PC-9 (cell line): ENCODE measurements at regions not wholly inside any gene's neighbourhood (a gene's known extent, or its start where the extent isn't known, plus 50 kb on each side); places are given as distances from the start of the nearest gene placed in this dataset.

Experiments
- BruUV-seq: library from RNA; stranded (reverse); fragments of 400-500 nt; replicated peaks from 2 replicates; lab custom pipeline; 2021; lab: Mats Ljungman, UMichigan
- CTCF ChIA-PET: fragments of 300-600 bp; sonication (Branson Sonifier 250); formaldehyde crosslinking; loops from one replicate; lab custom pipeline; 2022; ENCODE audit warnings: antibody characterized with exemption; lab: Charles Lee
- POLR2A ChIA-PET: fragments of 300-600 bp; sonication (Branson Sonifier 250); formaldehyde crosslinking; loops from one replicate; lab custom pipeline; 2022; ENCODE audit warnings: antibody characterized with exemption; ENCODE audit not compliant: unreplicated experiment; lab: Charles Lee
- DNase-seq, 2 experiments: peaks; one replicate each; pipeline versions ENCODE4 v3.0.0 to v3.0.0-alpha.2; 2015 to 2022; ENCODE audit warnings: mixed read lengths in 1 of 2
- H2AFZ ChIP-seq: fragments of 200-600 bp; sonication (generic); 2 replicates; pipeline ENCODE4 v1.8.1; 2017; ENCODE audit warnings: antibody characterized with exemption
- H3F3A ChIP-seq: fragments of 200-600 bp; sonication (generic); 2 replicates; pipeline ENCODE4 v1.8.1; 2017; ENCODE audit warnings: antibody characterized with exemption, mild to moderate bottlenecking, low read depth; ENCODE audit not compliant: insufficient read depth
- H3K27ac ChIP-seq: fragments of 200-600 bp; sonication (generic); 2 replicates; pipeline ENCODE4 v1.6.1; 2016; ENCODE audit warnings: mixed run types
- H3K27me3 ChIP-seq: fragments of 200-600 bp; sonication (generic); 2 replicates; pipeline ENCODE4 v1.6.1; 2016; ENCODE audit warnings: low read depth, mixed run types; ENCODE audit not compliant: insufficient read depth
- H3K36me3 ChIP-seq: fragments of 200-600 bp; sonication (generic); 2 replicates; pipeline ENCODE4 v1.6.1; 2016; ENCODE audit warnings: low read depth, mixed run types
- H3K4me1 ChIP-seq: fragments of 200-600 bp; sonication (generic); replicated peaks from 2 replicates; pipeline ENCODE4 v1.6.1; 2016; ENCODE audit warnings: mixed run types; ENCODE audit not compliant: insufficient read depth
- H3K4me2 ChIP-seq: fragments of 200-600 bp; sonication (generic); 2 replicates; pipeline ENCODE4 v1.6.1; 2017; ENCODE audit warnings: mixed run types
- H3K4me3 ChIP-seq: fragments of 200-600 bp; sonication (generic); 2 replicates; pipeline ENCODE4 v1.6.1; 2016; ENCODE audit warnings: mixed run types
- H3K79me2 ChIP-seq: fragments of 200-600 bp; sonication (generic); 2 replicates; pipeline ENCODE4 v1.6.1; 2017; ENCODE audit warnings: low read depth, mixed run types
- H3K9me2 ChIP-seq: fragments of 200-600 bp; sonication (generic); 2 replicates; pipeline ENCODE4 v1.8.1; 2017; ENCODE audit warnings: mild to moderate bottlenecking; ENCODE audit not compliant: insufficient read depth
- H3K9me3 ChIP-seq: fragments of 200-600 bp; sonication (generic); 2 replicates; pipeline ENCODE4 v1.8.1; 2016; ENCODE audit warnings: low read depth; ENCODE audit not compliant: insufficient read depth
- H4K20me1 ChIP-seq: fragments of 200-600 bp; sonication (generic); 2 replicates; pipeline ENCODE4 v1.8.1; 2017; ENCODE audit not compliant: insufficient read depth
- CTCF ChIP-seq: fragments of 200-600 bp; sonication (generic); conservative IDR thresholded peaks from 2 replicates; pipeline ENCODE4 v1.6.1; 2017; ENCODE audit warnings: mixed run types, antibody characterized with exemption, mild to moderate bottlenecking, moderate library complexity
- EZH2 ChIP-seq: fragments of 200-600 bp; sonication (generic); IDR thresholded peaks from 2 replicates; pipeline ENCODE4 v1.8.0; 2017; ENCODE audit warnings: antibody characterized with exemption, low read depth
- intact Hi-C: fragments of 100-400 bp; cut with micrococcal nuclease; formaldehyde crosslinking; loops from one replicate; pipeline ENCODE4 v1.10.0; 2022; ENCODE audit not compliant: unreplicated experiment

GRCh38 chr5:76030343-76030742, 52.8 kb upstream of the SV2C start:
- Histone ChIP-seq H4K20me1 (no peaks in the 10 kb centered on the region), H3K79me2 (no peaks in the 10 kb centered on the region), H3K9me2 (no peaks in the 10 kb centered on the region), H3K36me3 (no peaks in the 10 kb centered on the region), H2AFZ (no peak overlapping the region), H3K27me3 (no peaks in the 10 kb centered on the region; the same call in 1 of the 2 replicates), H3K4me2 (no peak overlapping the region), H3K4me1 (no peaks in the 10 kb centered on the region), H3K4me3 (no peak overlapping the region), H3F3A (no peaks in the 10 kb centered on the region), H3K9me3 (no peaks in the 10 kb centered on the region), H3K27ac (no peak overlapping the region)
- DNase-seq: no peak
- ChIA-PET POLR2A (no interaction called here), CTCF (no interaction called here)
- no TSS peak for BruUV-seq
- TF ChIP-seq EZH2: no peak
- no peak for TF ChIP-seq CTCF
- intact Hi-C loops: no loop called here

GRCh38 chr5:76029739-76030138, 53.4 kb upstream of the SV2C start:
- H3K27me3 ChIP-seq: no peaks in the 10 kb centered on the region; the same call in 1 of the 2 replicates
- no peaks in the 10 kb centered on the region for H3K9me2 ChIP-seq
- CTCF ChIA-PET: no interaction called here
- no peak overlapping the region for H3K27ac ChIP-seq
- no peaks in the 10 kb centered on the region for H3F3A ChIP-seq
- H3K4me1 ChIP-seq: no peaks in the 10 kb centered on the region
- no peaks in the 10 kb centered on the region for H3K36me3 ChIP-seq
- no peak overlapping the region for H3K4me3 ChIP-seq
- H3K79me2 ChIP-seq: no peaks in the 10 kb centered on the region
- H3K9me3 ChIP-seq: no peaks in the 10 kb centered on the region
- DNase-seq: no peak
- TF ChIP-seq CTCF (no peak), EZH2 (no peak)
- intact Hi-C loops: no loop called here
- H3K4me2 ChIP-seq: no peak overlapping the region
- no peaks in the 10 kb centered on the region for H4K20me1 ChIP-seq
- H2AFZ ChIP-seq: no peak overlapping the region
- BruUV-seq: no TSS peak
- POLR2A ChIA-PET: no interaction called here

DNA sequence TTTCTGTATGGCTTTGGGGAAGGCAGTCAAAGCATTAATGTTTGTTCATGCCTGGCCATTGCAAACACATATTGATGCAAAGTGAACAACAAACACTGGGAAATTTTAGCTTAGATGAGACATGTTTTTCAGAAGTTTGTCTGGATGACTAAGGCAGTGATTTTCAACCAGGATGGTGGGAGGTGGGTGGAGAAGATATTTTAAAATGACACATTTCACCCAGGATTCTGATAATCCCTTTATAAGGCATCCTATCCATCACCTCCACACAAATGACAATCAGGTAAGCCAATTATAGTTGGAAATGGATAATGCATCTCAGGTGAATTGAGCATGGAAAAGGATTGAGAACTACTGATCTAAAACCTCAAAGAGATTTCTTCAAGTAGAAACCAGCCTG, 57.4 kb upstream of the SV2C start:
- ChIA-PET CTCF (no interaction called here), POLR2A (no interaction called here)
- Histone ChIP-seq H3K9me3 (no peaks in the 10 kb centered on the region), H3K4me2 (no peak overlapping the region), H3K79me2 (no peaks in the 10 kb centered on the region), H3K4me3 (no peak overlapping the region), H3K27me3 (peaks cover 14% of the 10 kb centered on the region), H3K4me1 (no peaks in the 10 kb centered on the region), H3F3A (no peaks in the 10 kb centered on the region), H3K36me3 (no peaks in the 10 kb centered on the region), H4K20me1 (no peaks in the 10 kb centered on the region), H3K27ac (no peak overlapping the region), H2AFZ (no peak overlapping the region), H3K9me2 (no peaks in the 10 kb centered on the region)
- intact Hi-C loops: no loop called here
- TF ChIP-seq CTCF (no peak), EZH2 (no peak)
- DNase-seq: no peak
- BruUV-seq: no TSS peak
